GM06990 (cell line): ENCODE measurements at regions not wholly inside any gene's neighbourhood (a gene's known extent, or its start where the extent isn't known, plus 50 kb on each side); places are given as distances from the start of the nearest gene placed in this dataset.

Experiments
- DNase-seq: peaks from one replicate; pipeline ENCODE4 v3.0.0-alpha.2; 2011; ENCODE audit not compliant: insufficient read length; ENCODE audit errors: extremely low read depth
- H3K27me3 ChIP-seq: replicated peaks from 2 replicates; pipeline ENCODE4 v1.6.0; 2011; ENCODE audit warnings: low read length; ENCODE audit not compliant: control insufficient read depth, insufficient read depth
- H3K36me3 ChIP-seq: 2 replicates; pipeline ENCODE4 v1.5.1; 2011; ENCODE audit warnings: low read length; ENCODE audit not compliant: control insufficient read depth, insufficient read depth
- H3K4me3 ChIP-seq: replicated peaks from 2 replicates; pipeline ENCODE4 v1.5.1; 2011; ENCODE audit warnings: low read depth, mild to moderate bottlenecking, control low read depth, low read length
- CTCF ChIP-seq: IDR thresholded peaks from 2 replicates; pipeline ENCODE4 v1.5.1; 2011; ENCODE audit warnings: low read length, control low read depth, mild to moderate bottlenecking, inconsistent platforms; ENCODE audit not compliant: insufficient read depth, poor library complexity, severe bottlenecking

- Histone ChIP-seq H3K36me3 (no peaks in the 10 kb centered on the region), H3K4me3 (no peak overlapping the region), H3K27me3 (no peaks in the 10 kb centered on the region)
- no peak for DNase-seq
- TF ChIP-seq CTCF: no peak
These were observed 196.6 kb upstream of the CD180 start for GRCh38 chr5:67393211-67393610.

- no peak for DNase-seq
- no peak overlapping the region for H3K4me3 ChIP-seq
- no peak for TF ChIP-seq CTCF
These were observed 194.3 kb upstream of the CD180 start for GRCh38 chr5:67390935-67391334.

GRCh38 chr5:67383451-67383850 is 186.9 kb upstream of the CD180 start:
- no peak for TF ChIP-seq CTCF
- Histone ChIP-seq H3K27me3 (no peaks in the 10 kb centered on the region), H3K36me3 (no peaks in the 10 kb centered on the region), H3K4me3 (no peak overlapping the region)
- DNase-seq: no peak

More at GRCh38 chr5:67390935-67391334, 194.3 kb upstream of the CD180 start:
- H3K27me3 ChIP-seq: no peaks in the 10 kb centered on the region
- no peaks in the 10 kb centered on the region for H3K36me3 ChIP-seq

GRCh38 chr5:67381236-67381880 is 184.8 kb upstream of the CD180 start:
- H3K4me3 ChIP-seq: no peak overlapping the region
- no peak for DNase-seq
- H3K36me3 ChIP-seq: no peaks in the 10 kb centered on the region
- H3K27me3 ChIP-seq: no peaks in the 10 kb centered on the region
- TF ChIP-seq CTCF: no peak

GRCh38 chr5:67380431-67380830 is 183.8 kb upstream of the CD180 start:
- Histone ChIP-seq H3K36me3 (no peaks in the 10 kb centered on the region), H3K27me3 (no peaks in the 10 kb centered on the region), H3K4me3 (no peak overlapping the region)
- no peak for TF ChIP-seq CTCF
- DNase-seq: no peak

- TF ChIP-seq CTCF: no peak
- Histone ChIP-seq H3K36me3 (no peaks in the 10 kb centered on the region), H3K27me3 (no peaks in the 10 kb centered on the region), H3K4me3 (no peak overlapping the region)
- DNase-seq: no peak
These were observed 183.2 kb upstream of the CD180 start for GRCh38 chr5:67379753-67380152.
